ENCODE measurements at regions not wholly inside any gene's neighbourhood (a gene's known extent, or its start where the extent isn't known, plus 50 kb on each side); places are given as distances from the start of the nearest gene placed in this dataset.
"Not testable (repeated sequence)": the region's sequence is repeated elsewhere in the genome, so short reads cannot be mapped to it uniquely, and the experiment has no call there.

DNA sequence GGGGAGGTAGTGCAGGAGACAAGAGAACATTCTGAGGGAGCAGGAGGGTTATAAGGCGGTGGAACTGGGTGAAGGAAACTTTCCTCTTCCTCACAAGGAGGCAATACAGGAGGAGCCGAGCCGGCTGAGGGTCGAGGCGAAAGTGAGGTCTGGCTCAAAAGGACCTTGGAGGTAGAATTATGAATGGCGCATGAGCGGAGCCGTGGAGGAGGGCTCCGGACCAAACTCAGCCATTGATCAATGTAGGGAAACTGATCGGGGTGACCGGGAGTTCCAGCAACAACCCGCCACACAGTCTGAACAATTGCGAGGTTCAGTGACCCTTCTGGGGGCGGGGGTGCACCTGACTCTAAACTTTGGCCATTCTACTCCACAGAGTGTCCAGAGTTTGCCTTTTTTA, 118.7 kb upstream of the PZP start:
- H3K27me3 ChIP-seq (replicated peaks in 1 of 4; ENCODE audit: control insufficient read depth in 3 of 4, extremely low read depth in 1 of 4, insufficient read depth in 3 of 4, low read length in 3 of 4); H3K9ac ChIP-seq (replicated peaks in 1 of 4; ENCODE audit: extremely low read depth in 1 of 4, low read depth in 3 of 4, low read length in 3 of 4); POLR2A ChIA-PET (ENCODE audit: partially characterized antibody); H3K23ac ChIP-seq (ENCODE audit: insufficient read length); H4K91ac ChIP-seq (replicated peaks; ENCODE audit: insufficient read length, low read length); H3K9me3 ChIP-seq (ENCODE audit: insufficient read depth in 2 of 2, low read depth in 1 of 2, low read length in 1 of 2); H3K14ac ChIP-seq (ENCODE audit: insufficient read length); DNase-seq (ENCODE audit: low read depth in 1 of 2, low spot score in 2 of 2); H2BK20ac ChIP-seq (ENCODE audit: low read length); H3K79me2 ChIP-seq (ENCODE audit: control insufficient read depth in 1 of 2, insufficient read depth in 2 of 2, low read length in 2 of 2); H2BK15ac ChIP-seq (ENCODE audit: low read length); H3K36me3 ChIP-seq (ENCODE audit: control insufficient read depth in 2 of 4, insufficient read depth in 4 of 4, low read length in 3 of 4); H3K56ac ChIP-seq (replicated peaks; ENCODE audit: insufficient read length, low read depth, low read length); H3K79me1 ChIP-seq (ENCODE audit: low read depth, low read length); H4K20me1 ChIP-seq (replicated peaks in 1 of 2; ENCODE audit: control insufficient read depth in 1 of 2, insufficient read depth in 2 of 2, low read length in 2 of 2); H4K8ac ChIP-seq (ENCODE audit: extremely low read depth, insufficient read depth, low read length); H4K5ac ChIP-seq (ENCODE audit: insufficient read length, low read depth, low read length); H3K27ac ChIP-seq (ENCODE audit: low read depth, low read length); H3K23me2 ChIP-seq (ENCODE audit: low read depth, low read length); H2AK5ac ChIP-seq (ENCODE audit: low read depth, low read length); H2BK5ac ChIP-seq (ENCODE audit: low read depth, low read length); H3K4me3 ChIP-seq (ENCODE audit: extremely low read depth in 1 of 4, insufficient read depth in 2 of 4, low read depth in 3 of 4, low read length in 4 of 4); H2BK12ac ChIP-seq (ENCODE audit: low read depth, low read length); H3K4me1 ChIP-seq (replicated peaks in 1 of 4; ENCODE audit: control insufficient read depth in 3 of 4, insufficient read depth in 4 of 4, low read length in 3 of 4); H3K4me2 ChIP-seq (ENCODE audit: insufficient read depth in 1 of 2, low read depth in 2 of 2, low read length in 2 of 2); FAIRE-seq; H2AFZ ChIP-seq (ENCODE audit: low read length); H3K4ac ChIP-seq (replicated peaks; ENCODE audit: insufficient read length, low read depth, low read length); H3K18ac ChIP-seq (ENCODE audit: extremely low read depth, low read length); H2BK120ac ChIP-seq (replicated peaks; ENCODE audit: low read depth, low read length): not testable (repeated sequence)
- WGBS, 2 experiments (ENCODE audit: extremely low coverage in 1 of 2, insufficient coverage in 1 of 2, insufficient read length in 1 of 2, insufficient replicate concordance in 2 of 2, low coverage in 1 of 2, low lambda C conversion rate in 2 of 2, missing lambda C conversion rate in 1 of 2): 91% methylated on average over 12 of the region's 14 CpGs; no CpG with 5 or more reads in 1 of the 2 experiments
- CTCF ChIA-PET (ENCODE audit: partially characterized antibody): interaction anchor here (0.6 kb wide), 1 partner anchor 90 kb away, joined by 3 read pairs; no protein-coding TSS in a partner anchor
